SU-DHL-6 (cell line): ENCODE measurements at regions not wholly inside any gene's neighbourhood (a gene's known extent, or its start where the extent isn't known, plus 50 kb on each side); places are given as distances from the start of the nearest gene placed in this dataset.

Experiments
- CTCF ChIP-seq: fragments of 200-600 bp; sonication (generic); IDR thresholded peaks from one replicate; pipeline ENCODE4 v1.5.1; 2017; ENCODE audit warnings: antibody characterized with exemption, mild to moderate bottlenecking, low read length, moderate library complexity; ENCODE audit not compliant: insufficient read depth, poor library complexity, severe bottlenecking
- EZH2phosphoT487 ChIP-seq: fragments of 200-600 bp; sonication (generic), shearing (Covaris generic); conservative IDR thresholded peaks from 2 replicates; pipeline ENCODE4 v1.6.1; 2018; ENCODE audit warnings: mild to moderate bottlenecking, antibody characterized with exemption, low read length, moderate library complexity, mixed read lengths

GRCh38 chr5:125199373-125199772, 452.9 kb upstream of the ZNF608 start:
- TF ChIP-seq CTCF: no peak
- TF ChIP-seq EZH2phosphoT487: no peak
